Ammon's horn (tissue), 1 donor: ENCODE measurements at regions not wholly inside any gene's neighbourhood (a gene's known extent, or its start where the extent isn't known, plus 50 kb on each side); places are given as distances from the start of the nearest gene placed in this dataset.
"Not testable (repeated sequence)": the region's sequence is repeated elsewhere in the genome, so short reads cannot be mapped to it uniquely, and the experiment has no call there.

Experiments
- DNase-seq: peaks from one replicate; pipeline ENCODE4 v3.0.0-alpha.2; 2016; ENCODE audit warnings: low spot score

DNA sequence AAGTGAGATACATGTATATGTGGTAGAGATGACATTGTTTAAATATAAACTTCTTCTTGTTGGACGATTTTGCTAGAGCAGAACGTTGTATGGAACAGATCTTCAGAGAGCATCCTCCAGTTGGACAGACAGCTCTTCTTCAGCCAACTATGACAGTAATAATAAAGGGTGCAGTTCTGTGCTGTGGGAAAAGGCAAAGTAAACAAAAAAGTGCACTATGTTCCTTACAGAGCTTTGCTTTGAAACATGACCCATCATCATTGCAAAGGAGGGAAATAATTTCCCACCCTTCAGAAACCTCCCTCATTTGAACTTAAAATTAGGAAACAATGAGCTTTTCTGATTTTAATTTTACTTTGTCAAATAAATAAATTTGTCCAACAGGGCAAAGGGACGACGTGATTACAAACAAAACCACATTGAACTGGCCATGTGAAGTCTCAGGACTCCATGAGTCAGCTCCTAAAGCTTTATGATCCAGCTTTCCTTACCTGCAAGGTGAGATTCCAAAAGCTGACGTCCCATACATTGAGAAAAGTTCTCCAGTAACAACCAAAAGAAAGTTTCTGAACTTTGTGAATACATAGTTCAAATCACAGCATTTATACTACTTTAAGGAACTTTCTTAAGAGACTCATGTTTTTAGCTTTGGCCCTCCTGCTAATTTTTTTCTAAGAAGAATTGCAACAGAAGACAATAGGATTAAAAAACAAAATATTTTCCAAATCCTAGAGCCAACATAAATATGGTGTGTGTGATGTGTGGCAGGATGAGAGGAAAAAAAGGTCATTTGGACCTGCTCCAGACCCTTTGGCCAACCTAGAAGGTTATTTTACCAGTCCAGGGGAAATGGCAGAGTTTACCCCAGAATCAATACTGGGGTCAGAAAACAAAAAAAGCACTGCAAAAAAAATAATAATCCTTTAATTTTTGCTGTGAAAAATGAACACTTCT lies 565.4 kb upstream of the NRP1 start:
- DNase-seq = no peak

DNA sequence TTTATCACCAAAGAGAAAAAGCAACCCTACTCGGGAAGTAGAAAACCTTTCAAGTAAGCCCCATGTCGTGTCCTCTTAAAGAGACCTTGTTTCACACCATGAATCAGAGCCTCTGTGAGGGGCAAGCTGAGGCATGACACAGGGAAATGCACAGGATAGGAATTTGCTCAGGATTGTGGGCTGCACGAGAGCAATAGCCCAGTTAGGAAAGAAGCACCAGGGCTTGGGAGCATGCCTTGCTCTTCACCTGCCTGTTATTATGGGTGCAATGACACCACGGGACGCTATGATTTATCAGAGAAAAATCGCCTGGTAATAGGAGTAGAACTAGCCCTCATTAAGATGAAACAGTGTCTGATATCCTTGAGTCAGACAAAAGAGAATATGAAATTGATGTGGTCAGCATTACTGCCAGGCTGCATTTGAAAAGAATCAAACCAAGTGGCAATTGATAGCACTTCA lies 562.9 kb upstream of the NRP1 start:
- no peak for DNase-seq

DNA sequence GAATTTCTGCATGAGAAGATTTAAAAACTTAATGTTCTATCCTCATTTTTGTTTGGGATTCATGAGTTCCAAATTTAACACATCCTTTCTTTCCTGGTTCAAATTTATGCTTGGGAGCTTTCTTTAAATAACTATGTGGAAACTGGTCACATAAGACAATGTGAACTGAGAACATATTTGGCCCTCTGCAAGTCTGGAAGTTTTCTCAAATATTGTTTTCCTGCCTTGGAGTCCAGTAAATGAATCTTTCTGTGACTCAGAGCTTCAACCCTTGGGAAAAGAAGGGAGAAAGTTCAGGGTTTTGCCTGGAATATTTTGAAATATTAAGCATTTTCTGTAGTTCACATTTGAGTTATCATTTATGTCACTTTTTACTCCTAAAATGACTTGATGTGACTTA lies 559.0 kb upstream of the NRP1 start:
- no peak for DNase-seq

DNA sequence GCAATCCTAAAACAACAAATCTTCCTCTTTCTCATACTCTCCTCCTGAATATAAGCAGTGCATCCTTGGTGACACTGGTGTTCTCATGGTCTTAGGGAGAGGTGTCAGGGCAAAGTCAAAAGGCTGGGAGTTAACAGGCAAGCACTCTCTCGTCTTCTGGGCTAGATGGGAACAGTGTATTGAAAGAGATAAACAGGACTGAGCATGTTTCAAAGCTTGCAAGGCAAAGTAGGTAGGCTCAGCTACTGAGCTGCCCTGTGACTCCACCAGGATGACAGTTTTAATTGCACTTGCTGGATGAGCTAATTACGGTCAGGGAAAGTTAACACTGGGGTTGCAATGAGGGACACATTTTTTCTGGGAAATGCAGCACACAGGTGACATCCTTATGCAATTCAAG lies 554.9 kb upstream of the NRP1 start:
- no peak for DNase-seq

DNA sequence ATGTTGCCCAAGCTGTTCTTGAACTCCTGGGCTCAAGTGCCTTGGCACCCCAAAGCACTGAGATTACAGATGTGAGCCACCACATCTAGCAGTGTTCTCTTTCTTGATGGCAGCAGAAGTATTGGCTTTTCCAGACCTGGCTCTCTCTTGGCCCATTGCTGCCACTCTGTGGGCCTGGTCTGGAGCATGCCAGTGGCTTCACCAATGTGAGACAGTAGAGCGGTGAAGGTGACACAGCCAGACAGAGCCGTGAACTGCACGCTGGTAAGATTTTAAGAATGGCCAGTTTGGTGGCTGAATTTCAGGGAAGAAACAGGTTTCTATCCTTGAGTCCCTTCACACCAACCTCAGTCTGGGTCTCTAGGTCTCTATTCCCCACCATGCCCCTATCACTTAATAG lies 552.7 kb upstream of the NRP1 start:
- DNase-seq = no peak

DNA sequence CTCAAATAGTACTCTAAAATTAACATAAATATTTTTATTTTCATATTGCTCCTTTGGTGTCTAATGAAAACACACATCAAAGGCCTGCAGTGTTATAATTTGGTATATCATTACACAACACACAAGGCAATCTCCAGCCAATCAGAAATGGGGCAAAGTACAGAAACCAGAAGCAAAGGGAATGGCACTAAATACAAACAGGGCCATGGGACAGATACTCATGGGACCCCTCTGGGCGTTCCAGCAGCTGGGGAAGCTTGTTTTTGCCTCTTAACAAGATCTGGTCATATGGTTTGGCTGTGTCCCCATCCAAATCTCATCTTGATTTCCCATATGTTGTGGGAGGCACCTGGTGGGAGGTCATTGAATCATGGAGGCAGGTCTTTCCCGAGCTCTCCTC lies 551.8 kb upstream of the NRP1 start:
- no peak for DNase-seq

DNA sequence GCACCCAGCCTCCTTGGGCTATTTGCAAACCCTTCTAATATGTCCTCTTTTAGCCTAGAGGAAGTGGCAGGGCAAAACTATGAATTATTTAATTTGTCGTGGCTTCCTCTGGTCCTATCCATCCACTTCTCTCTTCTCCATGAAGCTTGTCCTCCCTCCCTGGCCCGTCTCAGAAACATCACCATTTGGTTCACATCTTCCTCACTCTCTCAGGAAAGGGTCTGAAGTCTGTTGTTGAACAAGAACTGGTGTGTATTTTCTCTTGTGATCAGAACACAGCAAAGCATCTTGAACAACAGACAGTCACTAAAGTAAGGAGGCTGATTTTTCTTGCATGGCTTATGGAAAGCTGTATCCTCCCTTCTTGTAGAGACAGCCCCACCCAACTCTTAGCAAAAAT lies 550.1 kb upstream of the NRP1 start:
- DNase-seq = no peak

DNA sequence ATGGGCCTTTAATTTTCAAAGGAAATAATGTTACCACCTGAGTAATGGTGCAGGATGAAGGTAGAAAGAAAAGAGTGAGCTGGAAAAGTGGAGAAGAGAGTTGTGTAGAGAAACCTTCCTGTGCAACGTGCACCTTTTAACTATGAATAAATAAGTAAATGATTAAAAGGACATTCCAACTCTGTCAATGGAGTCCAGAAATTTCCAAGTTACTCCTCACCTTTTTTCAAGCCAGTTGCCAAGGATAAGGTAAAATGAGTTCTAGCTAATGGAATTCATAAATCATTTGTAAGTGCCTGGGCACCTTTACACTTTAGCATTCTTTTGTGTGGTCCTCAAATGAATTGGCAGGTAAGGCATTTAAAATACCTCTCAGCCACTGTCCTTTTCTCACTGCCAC lies 549.4 kb upstream of the NRP1 start:
- DNase-seq = no peak

DNA sequence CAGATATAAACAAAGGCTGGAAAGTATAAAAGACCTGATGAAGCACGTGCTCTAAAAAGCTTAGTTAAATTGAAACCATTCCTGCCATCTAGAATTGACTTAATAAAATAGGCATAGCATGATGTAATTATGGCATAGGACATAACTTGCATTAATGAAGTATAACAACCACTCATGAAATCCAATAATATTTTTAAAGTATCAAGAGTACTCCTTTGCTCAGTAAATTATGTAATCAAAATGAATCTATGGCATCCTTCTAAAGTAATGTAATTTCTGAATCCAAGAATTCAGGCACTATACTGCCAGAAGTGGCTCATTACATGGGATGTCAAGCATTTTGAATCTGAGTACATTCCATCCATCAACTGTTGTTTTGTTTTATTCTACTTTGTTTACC lies 548.5 kb upstream of the NRP1 start:
- no peak for DNase-seq

DNA sequence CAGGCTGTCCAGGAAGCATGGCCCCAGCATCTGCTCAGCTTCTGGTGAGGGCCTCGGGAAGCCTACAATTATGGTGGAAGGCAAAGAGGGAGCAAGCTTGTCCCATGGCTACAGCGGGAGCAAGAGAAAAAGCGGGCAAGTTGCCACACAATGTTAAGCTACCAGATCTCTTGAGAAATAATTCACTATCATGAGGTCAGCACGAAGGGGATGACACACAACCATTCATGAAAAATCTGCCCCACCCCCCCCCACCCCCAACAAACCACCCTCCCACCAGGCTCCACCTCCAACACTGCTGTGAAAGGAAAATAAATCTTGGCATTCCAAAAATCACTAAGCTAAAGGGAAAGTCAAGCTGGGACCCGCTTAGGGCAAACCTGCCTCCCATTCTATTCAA lies 545.8 kb upstream of the NRP1 start:
- no peak for DNase-seq

DNA sequence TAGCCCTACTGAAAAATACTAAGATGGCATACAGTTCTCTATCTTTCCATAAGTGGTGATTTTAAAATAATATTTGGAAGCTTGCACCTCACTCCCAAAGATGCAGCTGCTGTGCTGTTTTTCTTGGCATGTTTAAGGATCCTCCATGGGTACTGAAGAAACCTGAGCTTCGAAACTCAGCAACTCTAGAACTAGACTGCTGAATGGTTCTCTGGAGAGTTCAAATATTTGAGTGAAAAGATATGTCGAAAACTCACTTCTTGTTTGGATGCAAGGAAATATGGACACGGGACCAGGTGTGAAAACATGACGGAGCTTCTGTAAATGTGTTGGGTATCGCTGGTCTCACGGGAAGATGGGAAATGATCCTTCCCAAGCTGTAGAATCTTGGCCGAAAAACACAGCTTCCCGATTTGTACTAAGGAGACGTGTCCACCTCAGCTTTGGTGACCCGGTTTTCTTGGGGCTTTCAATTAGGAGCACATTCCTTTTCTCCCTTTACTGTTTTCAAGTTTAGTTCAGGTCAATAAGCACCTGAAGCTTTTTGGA lies 543.8 kb upstream of the NRP1 start:
- DNase-seq = no peak

DNA sequence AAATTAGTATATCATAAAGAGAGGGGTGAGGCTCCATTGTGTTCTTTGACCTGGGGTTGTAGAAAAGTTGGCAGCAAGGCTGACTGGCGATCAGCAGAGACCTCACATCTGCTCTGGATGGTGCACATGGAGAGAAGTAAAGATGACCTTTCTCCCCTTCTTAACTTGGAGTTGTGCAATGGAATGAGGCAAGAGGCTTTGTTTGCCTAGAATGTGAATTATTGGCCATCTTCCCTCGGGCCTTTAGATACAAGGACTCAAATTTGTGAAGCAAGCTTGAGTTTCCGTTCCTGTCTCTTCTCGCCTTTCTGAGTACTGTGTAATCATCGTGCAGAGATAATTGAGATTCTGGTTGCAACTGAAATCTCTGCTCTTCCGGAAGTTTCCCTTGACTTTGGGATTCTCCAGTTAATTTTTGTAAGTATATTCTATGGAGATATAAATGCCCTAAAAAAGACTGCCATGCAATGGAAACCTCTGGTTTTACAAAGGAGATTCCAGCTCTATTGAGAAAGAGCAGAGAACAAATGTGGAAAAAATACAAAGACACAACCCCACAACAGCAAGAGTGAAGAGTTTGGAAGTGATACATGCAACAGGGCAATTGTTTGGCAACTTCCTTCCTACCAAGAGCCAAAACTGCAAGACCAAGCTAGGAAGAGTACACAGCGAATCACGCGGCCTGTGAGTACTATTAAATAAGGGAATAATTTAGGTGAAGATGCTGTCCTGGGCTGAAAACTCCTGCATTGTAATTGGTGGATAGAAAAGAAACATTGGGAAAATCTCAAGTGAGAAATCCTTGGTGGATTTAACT lies 542.3 kb upstream of the NRP1 start:
- no peak for DNase-seq

DNA sequence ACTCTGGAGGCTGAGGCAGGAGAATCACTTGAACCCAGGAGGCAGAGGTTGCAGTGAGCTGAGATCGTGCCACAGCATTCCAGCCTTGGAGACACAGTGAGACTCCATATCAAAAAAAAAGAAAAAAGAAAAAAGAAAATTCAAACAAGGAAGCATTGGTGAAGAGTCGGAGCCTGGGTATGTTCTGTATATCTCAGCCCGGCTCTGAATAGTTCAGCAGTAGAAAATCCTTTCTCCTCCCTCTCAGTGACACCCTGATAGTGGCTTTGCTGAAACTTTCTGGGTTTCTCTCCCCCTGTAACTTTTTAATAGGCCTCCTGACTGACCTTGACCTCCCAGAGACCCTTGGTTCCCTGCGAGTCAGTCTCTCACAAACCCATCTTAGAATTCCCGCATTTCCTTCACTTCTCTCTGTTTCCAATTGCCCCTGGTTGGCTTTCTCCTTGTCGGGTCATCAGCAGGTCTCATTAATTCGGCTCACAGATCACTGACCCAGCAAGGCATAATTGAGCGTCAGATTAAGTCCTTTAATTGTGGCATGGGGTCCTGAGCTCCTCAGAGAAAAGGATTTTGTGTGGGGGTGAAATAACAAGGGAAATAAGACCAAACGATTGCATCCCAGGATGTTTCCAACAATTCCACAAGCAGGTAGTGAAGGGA lies 541.6 kb upstream of the NRP1 start:
- no peak for DNase-seq

DNA sequence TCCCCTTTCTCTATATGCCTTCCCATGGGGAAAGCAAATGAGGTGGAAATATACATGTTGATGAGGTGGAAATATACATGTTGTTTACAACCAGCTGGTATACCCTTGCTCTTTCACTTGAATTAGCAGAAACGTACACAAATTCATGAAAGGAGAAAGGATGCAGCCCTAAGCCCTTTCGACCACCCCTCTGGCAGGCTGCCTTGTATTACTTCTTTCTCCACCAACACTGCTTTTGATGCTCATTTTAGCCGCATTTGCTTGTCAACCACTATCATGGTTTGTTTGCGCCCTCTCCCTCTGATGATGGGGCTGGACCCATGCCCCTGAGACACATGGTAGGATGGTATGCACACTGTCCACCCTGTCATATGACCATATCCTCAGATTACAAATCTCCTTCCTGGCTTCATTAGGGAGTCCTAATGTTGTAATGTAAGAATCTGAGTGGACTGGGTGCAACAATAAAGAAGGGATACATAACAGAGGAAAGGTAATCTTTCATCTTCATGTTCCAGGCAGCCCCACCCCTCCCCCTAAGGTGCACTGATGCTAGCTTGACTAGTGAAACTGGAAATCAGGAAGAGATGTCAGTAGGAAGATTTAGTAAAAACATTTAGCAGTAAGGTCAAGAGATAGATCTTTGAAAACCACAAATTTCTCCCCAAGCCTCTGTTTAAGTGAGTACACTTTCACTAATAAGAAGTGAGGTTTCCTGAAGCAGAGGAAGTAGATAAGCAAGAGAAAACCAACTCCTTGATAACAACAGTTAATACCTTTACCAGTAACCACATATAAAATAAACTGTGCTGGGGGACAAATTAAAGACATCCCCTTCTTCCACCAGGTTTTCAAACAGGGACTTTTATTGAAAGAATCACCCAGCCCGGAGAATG lies 536.8 kb upstream of the NRP1 start:
- DNase-seq = no peak

DNA sequence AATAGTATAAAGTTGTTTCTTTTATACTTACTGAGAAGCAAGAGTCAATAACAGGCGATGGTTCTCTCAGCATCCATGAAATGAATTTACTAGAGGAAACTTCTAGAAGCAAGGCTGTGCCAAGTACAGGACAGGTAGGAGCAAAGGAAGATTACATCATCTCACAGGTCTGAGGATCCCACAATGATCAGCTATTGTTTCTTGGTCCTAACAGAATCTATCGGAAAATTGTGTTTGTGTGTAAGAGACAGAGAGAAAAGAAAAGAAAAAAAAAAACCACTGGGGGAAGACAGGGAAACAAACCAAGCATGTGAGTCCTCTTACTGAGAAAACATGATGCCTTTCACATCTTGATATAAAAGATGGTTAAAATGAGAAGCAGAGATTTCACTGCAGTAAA lies 535.0 kb upstream of the NRP1 start:
- DNase-seq = no peak

DNA sequence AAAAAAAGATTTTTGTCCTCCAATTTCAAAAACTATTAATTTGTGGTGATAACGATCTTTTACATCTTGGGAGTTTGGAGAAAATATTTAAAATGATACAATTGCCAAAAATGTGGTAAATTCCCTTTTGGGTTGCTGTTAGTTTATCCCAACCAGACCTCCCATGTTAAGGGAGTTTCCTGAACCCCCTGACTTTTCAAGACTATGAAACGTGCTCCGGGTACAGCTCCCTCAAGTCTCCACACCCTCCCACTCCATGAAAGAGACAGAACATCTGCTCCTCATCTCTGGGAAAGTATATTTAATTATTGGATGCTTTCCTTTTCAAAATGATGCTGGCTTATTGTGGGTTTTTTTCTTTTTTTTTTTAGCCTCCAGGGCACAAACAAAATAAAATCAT lies 534.6 kb upstream of the NRP1 start:
- no peak for DNase-seq

DNA sequence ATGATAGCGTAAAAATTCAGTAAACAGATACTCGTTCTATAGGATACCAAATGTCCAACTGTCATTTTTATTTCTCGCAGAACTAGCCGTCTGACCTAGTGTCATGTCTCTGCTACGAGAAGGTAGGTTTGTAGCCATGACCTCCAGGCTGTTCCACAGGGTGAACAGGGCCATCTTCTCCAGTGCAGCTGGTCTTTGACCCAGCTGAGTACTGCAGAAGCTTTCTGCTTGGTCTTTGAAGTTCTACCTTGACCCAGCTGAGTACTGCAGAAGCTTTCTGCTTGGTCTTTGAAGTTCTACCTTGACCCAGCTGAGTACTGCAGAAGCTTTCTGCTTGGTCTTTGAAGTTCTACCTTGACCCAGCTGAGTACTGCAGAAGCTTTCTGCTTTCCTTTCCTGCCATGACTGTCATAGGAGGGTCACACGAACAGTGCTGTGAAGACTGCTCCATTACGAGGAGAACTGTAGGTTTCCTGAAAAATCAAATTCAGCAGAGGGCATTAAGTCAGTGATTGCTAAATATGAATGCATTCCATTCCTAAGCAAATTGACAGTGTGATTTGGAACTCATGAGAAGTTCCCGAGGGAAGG lies 532.8 kb upstream of the NRP1 start:
- DNase-seq = not testable (repeated sequence)

DNA sequence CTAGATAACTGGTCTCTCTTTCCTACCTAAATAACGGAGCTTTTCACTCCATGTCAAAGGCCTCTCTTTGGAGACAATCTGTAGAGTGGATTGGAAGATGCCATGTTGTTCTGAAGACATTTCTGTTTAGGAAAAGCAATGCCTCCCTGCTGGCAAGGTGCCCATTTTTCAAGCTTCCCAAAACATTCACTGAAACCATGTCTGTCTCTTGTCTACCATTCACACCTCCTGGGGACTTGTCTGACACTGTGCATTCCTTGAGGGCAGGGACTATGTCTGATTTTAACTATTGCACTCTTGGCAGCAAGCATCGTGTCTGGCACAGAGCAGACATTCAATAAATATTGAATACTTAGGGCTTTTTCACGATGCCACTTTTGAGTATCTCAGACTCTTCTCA lies 528.9 kb upstream of the NRP1 start:
- DNase-seq = no peak

DNA sequence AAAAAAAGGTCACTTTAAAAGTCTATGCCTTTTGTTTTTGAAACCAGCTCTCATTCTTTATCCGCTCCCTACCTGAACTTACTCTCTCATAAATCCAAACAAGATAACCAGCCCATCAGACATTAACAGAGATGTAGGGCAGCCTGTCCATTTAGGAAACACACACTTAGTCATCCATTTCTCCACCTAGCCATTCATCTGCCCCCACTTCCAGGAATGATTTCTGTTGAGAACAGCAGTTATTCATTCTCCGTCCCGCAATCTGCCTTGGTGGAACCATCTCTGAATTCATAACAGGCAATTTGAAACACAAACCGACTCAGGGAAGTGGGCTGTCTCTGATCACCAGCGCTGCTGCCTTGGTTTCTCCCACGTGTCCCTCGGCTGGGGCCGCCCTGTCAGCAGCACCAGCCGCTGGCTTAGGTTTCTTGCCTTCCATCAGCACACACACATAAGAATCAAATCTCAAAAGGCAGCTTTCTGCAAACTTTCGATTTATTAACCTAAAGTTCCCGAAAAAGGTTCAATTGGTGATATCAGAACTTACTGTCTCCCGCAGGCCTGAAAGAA lies 528.2 kb upstream of the NRP1 start:
- no peak for DNase-seq

DNA sequence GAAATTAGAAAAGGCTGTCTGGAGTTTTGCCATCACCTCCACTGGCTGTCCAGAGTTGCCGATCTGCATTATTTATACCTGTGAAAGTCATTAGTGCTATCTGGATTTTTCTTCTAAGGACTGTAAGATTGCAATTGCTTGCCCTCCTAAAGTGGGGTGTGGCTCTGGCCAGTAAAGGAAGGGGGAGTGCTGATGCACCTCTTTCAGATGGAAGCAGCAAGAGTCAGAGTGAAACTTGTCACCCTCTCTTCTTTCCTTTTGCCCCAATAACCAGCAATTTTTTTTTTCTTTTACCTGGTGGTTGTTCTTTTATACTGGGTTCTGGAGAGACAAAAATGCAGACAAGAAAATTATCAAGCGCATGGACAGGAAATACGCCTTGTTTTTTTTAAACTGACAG lies 527.4 kb upstream of the NRP1 start:
- no peak for DNase-seq
